HG03159 (cell line): ENCODE measurements at regions not wholly inside any gene's neighbourhood (a gene's known extent, or its start where the extent isn't known, plus 50 kb on each side); places are given as distances from the start of the nearest gene placed in this dataset.

Source experiments
- ATAC-seq: cut with Tn5 transposase; IDR thresholded peaks from one replicate; pipeline ENCODE4 v1.9.1; 2021; ENCODE audit warnings: mild to moderate bottlenecking, moderate library complexity; ENCODE audit not compliant: unreplicated experiment

DNA sequence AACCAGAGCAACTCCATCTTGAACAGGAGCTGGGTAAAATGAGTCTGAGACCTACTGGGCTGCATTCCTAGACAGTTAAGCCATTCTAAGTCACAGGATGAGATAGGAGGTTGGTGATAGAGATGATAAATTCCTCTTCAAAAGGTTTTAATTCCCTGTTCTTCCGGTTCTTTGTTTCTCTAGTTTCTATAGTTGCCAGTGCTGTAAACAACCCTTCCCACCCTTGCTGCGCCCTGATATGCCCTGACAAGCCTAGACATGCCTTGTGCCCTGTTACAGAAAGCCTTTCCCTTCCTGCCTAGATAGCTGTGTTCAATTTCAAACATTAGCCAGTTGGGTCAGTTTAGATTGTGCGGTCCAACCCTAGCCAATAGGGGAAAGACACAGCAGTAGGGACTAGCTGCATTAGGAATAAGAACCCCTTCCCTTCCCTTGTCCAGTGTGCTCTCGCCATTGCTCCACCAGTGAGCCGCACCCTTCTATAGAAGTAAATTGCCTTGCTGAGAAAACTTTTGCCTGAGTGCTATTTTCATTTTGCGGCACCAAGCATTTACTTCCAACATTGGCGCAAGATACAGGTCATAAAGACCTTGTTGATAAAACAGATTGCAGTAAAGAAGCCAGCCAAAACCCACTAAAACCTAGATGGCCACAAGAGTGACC is 52.5 kb upstream of the CCN2 start:
- ATAC-seq = no peak
